ENCODE measurements at regions not wholly inside any gene's neighbourhood (a gene's known extent, or its start where the extent isn't known, plus 50 kb on each side); places are given as distances from the start of the nearest gene placed in this dataset.
"Not testable (repeated sequence)": the region's sequence is repeated elsewhere in the genome, so short reads cannot be mapped to it uniquely, and the experiment has no call there.

DNA sequence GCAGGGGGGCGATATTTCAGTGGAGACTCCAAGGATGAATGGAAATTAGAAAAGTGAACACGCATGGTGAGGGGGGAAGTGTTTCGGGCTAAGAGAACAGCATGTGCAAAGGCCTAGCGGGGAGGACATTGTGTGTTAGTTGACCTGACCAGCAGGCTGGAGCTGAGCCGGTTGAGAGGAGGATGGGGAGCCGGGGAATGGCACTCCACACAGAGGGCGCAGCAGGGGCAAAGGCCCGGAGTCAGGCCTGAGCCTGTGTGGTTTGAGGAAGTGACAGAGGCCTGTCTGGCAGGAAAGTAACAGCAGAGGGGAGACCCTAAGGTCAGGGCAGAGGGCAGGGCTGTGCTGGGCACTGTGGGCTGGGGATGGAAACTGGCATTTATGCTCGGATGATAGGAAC, 83.2 kb upstream of the ZNF479 start:
- in situ Hi-C loops (cut with MboI; ENCODE audit: low pct_unique_long_range_greater_than_20kb, low sequenced_read_pairs, unreplicated experiment) = no loop called here
- TF ChIP-seq, protein P1, sequence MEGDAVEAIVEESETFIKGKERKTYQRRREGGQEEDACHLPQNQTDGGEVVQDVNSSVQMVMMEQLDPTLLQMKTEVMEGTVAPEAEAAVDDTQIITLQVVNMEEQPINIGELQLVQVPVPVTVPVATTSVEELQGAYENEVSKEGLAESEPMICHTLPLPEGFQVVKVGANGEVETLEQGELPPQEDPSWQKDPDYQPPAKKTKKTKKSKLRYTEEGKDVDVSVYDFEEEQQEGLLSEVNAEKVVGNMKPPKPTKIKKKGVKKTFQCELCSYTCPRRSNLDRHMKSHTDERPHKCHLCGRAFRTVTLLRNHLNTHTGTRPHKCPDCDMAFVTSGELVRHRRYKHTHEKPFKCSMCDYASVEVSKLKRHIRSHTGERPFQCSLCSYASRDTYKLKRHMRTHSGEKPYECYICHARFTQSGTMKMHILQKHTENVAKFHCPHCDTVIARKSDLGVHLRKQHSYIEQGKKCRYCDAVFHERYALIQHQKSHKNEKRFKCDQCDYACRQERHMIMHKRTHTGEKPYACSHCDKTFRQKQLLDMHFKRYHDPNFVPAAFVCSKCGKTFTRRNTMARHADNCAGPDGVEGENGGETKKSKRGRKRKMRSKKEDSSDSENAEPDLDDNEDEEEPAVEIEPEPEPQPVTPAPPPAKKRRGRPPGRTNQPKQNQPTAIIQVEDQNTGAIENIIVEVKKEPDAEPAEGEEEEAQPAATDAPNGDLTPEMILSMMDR (IDR thresholded peaks at IDR 0.05; ENCODE audit: extremely low read depth, insufficient read depth, missing control alignments) = no peak
- DNase-seq (ENCODE audit: low spot score) = no peak

DNA sequence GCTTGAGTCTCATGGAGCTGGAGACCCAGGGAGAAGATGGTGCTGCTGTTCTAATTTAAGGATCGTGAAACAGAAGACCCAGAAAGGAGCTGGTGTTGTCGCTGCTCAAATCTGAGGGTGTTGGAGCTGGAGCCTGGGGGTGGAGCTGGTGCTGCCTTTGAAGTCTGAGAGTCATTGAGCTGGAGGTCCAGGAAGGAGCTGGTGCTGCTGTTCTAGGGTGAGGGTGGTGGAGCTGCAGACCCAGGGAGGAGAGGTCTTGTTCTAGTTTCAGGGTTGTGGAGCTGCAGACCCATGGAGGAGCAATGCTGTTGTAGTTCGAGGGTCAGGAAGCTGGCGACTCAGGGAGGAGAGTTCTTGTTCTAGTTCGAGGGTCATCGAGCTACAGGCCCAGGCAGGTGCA, 84.1 kb upstream of the ZNF479 start:
- in situ Hi-C loops (cut with MboI; ENCODE audit: low pct_unique_long_range_greater_than_20kb, low sequenced_read_pairs, unreplicated experiment) = no loop called here
- DNase-seq (ENCODE audit: low spot score) = no peak
- TF ChIP-seq, protein P1 (IDR thresholded peaks at IDR 0.05; ENCODE audit: extremely low read depth, insufficient read depth, missing control alignments) = no peak

DNA sequence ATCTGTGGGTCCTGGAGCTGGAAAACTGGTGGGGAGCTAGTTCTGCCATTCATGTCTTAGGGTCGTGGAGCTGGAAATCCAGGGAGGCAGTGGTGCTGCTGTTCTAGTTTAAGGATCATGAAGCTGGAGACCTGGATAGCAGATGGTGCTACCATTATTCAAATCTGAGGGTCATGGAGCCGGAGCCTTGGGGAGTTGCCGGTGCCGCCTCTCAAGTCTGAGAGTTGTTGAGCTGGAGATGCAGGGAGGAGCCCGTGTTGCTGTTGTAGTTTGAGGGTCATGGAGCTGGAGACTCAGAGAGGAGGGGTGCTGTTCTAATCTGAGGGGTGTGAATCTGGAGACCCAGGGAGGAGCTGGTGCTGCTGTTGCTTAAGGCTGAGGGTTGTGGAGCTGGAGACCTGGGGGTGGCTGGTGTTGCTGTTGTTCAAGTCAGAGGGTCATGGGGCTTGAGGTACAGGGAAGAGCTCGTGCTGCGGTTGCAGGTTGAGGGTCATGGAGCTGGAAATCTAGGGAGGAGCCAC, 86.0 kb upstream of the ZNF479 start:
- in situ Hi-C loops (cut with MboI; ENCODE audit: low pct_unique_long_range_greater_than_20kb, low sequenced_read_pairs, unreplicated experiment) = no loop called here
- TF ChIP-seq, protein P1 (IDR thresholded peaks at IDR 0.05; ENCODE audit: extremely low read depth, insufficient read depth, missing control alignments) = no peak
- DNase-seq (ENCODE audit: low spot score) = no peak

DNA sequence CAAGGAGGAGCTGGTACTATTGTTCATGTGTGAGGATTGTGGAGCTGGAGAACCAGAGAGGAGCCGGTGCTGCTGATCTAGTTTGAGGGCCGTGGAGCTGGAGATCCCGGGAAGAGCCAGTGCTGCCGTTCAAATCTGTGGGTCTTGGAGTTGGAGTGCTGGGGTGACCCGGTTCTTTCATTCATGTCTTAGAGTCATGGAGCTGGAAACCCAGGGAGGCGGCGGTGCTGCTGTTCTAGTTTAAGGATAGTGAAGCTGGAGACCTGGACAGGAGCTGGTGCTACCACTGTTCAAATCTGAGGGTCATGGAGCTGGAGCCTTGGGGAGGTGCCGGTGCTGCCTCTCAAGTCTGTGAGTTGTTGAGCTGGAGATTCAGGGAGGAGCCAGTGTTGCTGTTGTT, 88.5 kb upstream of the ZNF479 start:
- TF ChIP-seq, protein P1 (IDR thresholded peaks at IDR 0.05; ENCODE audit: extremely low read depth, insufficient read depth, missing control alignments) = no peak

DNA sequence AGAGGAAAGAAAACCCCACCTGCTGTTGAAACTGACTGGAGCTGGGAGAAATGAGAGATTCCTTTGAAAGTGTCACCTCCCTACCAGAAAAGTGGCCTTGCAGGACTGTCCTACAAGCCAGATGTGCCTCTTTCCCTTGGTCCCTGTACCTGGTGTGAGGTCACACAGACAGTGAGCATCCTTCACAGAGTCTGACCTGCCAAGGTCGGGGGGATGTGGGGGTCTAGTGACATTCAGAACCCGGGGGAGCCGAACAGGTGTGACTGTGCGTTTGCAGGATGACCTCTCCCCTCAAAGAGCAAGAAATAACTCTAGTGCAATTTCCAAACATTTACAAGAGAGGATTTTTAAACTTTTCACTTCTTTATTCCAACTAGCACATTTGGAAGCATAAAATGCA, 93.4 kb upstream of the ZNF479 start:
- TF ChIP-seq, protein P1 (IDR thresholded peaks at IDR 0.05; ENCODE audit: extremely low read depth, insufficient read depth, missing control alignments) = no peak
- DNase-seq (ENCODE audit: low spot score) = no peak
- in situ Hi-C loops (cut with MboI; ENCODE audit: low pct_unique_long_range_greater_than_20kb, low sequenced_read_pairs, unreplicated experiment) = no loop called here

More for the DNA sequence above, 88.5 kb upstream of the ZNF479 start:
- in situ Hi-C loops (cut with MboI; ENCODE audit: low pct_unique_long_range_greater_than_20kb, low sequenced_read_pairs, unreplicated experiment) = no loop called here
- DNase-seq (ENCODE audit: low spot score) = no peak

DNA sequence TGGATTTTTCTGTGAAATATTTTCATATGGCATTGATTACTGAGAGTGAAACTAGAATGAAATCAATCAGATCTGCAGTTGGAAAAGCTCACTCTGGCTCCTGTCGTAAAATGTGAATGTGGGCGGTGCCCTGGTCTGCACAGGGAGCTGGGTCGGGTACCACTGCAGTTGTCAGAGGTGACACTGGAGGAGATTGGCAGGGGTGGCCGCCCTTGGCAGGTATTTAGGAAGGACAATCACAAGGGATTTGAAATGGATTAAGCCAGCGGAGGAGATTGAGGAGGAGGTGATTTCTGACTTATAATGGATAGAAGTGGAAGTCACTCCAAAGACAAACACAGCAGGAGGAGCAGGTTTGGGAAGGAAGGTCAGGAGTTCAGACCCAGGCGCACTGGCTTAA, 109.0 kb upstream of the ZNF479 start:
- DNase-seq (ENCODE audit: low spot score); in situ Hi-C loops (cut with MboI; ENCODE audit: low pct_unique_long_range_greater_than_20kb, low sequenced_read_pairs, unreplicated experiment): not testable (repeated sequence)

DNA sequence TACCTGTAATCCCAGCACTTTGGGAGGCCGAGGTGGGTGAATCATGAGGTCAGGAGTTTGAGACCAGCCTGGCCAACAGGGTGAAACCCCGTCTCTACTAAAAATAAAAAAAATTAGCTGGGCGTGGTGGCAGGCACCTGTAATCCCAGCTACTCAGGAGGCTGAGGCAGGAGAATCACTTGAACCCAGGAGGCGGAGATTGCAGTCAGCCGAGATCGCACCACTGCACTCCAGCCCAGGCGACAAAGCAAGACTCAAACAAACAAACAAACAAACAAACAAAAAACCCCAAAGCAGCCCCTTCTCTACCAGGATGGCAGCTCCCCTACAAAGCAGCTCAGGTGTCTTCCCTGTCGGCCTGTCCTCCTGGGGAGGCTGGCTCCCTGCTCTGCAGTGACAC, 111.3 kb upstream of the ZNF479 start:
- in situ Hi-C loops (cut with MboI; ENCODE audit: low pct_unique_long_range_greater_than_20kb, low sequenced_read_pairs, unreplicated experiment); DNase-seq (ENCODE audit: low spot score): not testable (repeated sequence)

DNA sequence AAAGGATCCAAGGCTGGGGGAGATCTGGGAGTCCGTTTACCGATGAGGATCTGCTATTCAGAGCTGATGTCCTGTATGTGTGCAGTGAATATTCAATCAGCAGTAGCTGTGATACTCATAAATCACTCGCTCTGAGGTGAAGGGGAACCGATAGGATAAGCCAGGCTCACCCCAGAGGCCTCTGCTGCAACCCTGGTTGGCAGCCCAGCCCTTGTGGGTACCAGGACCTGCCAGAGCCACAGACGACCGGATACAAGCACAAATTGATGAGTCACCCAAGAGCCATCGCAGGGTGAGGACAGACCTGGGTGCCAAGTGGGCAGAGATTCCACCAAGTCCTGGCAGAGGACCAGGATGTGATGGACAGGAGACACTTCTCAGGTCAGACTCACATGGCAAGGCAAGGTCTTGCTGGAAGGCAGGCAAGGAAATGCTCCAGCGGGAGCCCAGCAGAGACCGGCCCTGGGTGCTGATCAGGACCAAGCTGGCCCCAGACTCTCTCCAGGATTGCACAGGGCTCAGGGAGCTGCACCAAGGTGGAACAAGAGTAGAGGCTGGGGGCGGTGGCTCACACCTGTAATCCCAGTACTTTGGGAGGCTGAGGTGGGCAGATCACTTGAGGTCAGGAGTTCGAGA, 112.2 kb upstream of the ZNF479 start:
- in situ Hi-C loops (cut with MboI; ENCODE audit: low pct_unique_long_range_greater_than_20kb, low sequenced_read_pairs, unreplicated experiment); DNase-seq (ENCODE audit: low spot score): not testable (repeated sequence)
